SK-N-SH (cell line): ENCODE measurements at regions not wholly inside any gene's neighbourhood (a gene's known extent, or its start where the extent isn't known, plus 50 kb on each side); places are given as distances from the start of the nearest gene placed in this dataset.

ENCODE experiments used
- CTCF ChIP-seq: fragments of 200-600 bp; sonication (generic); IDR thresholded peaks from 2 replicates; pipeline ENCODE4 v1.6.1; 2017; ENCODE audit warnings: antibody characterized with exemption, mild to moderate bottlenecking, moderate library complexity
- REST ChIP-seq: IDR thresholded peaks from 2 replicates; pipeline ENCODE4 v1.6.1; 2012; ENCODE audit warnings: mild to moderate bottlenecking, low read depth, low read length, moderate library complexity

- TF ChIP-seq REST = no peak
- TF ChIP-seq CTCF = no peak
These were observed 289.6 kb downstream of the PTPRU start for GRCh38 chr1:29525941-29526340.
